WTC11 (cell line): ENCODE measurements at regions not wholly inside any gene's neighbourhood (a gene's known extent, or its start where the extent isn't known, plus 50 kb on each side); places are given as distances from the start of the nearest gene placed in this dataset.

ENCODE experiments used
- AR ChIP-seq: fragments of 250-450 bp; sonication (Bioruptor Pico); IDR thresholded peaks from 2 replicates; pipeline ENCODE4 v1.9.0; 2021; ENCODE audit warnings: mild to moderate bottlenecking
- CTCF ChIP-seq: fragments of 200-600 bp; IDR thresholded peaks from 2 replicates; pipeline ENCODE4 v1.8.0; 2022; ENCODE audit warnings: antibody characterized with exemption
- JUN ChIP-seq: sonication (generic); formaldehyde crosslinking; IDR thresholded peaks from 2 replicates; pipeline ENCODE4 v1.8.0; 2023; ENCODE audit warnings: mild to moderate bottlenecking, missing genetic modification reagents
- ZNF263 ChIP-seq: sonication (generic); formaldehyde crosslinking; IDR thresholded peaks from 2 replicates; pipeline ENCODE4 v1.8.1; 2022; ENCODE audit warnings: low read depth, mild to moderate bottlenecking, moderate library complexity, missing genetic modification reagents

- TF ChIP-seq CTCF, result no peak
- no peak for TF ChIP-seq ZNF263 (CRISPR knock-in tag)
- TF ChIP-seq JUN (CRISPR knock-in tag), result no peak
- no peak for TF ChIP-seq AR (CRISPR knock-in tag)
Observed at GRCh38 chr16:73735018-73735417, 561.6 kb upstream of the PSMD7 start.
